NCI-H510A (cell line): ENCODE measurements at regions not wholly inside any gene's neighbourhood (a gene's known extent, or its start where the extent isn't known, plus 50 kb on each side); places are given as distances from the start of the nearest gene placed in this dataset.

Experiments used
- DNase-seq: peaks from one replicate; lab custom pipeline; 2025; lab: John Stamatoyannopoulos, UW

DNA sequence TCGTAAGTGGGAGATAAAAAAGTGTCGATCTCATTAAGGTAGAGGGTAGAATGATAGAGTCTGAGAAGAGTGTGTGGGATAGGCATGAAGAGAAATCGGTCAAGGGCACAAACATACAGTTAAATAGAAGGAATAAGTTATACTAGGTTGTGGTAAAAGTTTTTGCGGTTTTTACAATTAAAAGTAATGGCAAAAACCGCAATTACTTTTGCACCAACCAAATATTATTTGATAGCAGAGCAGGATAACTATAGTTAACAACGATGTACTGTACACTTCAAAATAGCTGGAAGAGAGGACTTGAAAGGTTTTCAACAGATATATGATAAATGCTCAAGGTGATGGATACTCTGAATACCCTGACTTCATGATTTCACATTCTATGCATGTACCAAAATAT is 135.8 kb upstream of the CDH12 start:
- no peak for DNase-seq

DNA sequence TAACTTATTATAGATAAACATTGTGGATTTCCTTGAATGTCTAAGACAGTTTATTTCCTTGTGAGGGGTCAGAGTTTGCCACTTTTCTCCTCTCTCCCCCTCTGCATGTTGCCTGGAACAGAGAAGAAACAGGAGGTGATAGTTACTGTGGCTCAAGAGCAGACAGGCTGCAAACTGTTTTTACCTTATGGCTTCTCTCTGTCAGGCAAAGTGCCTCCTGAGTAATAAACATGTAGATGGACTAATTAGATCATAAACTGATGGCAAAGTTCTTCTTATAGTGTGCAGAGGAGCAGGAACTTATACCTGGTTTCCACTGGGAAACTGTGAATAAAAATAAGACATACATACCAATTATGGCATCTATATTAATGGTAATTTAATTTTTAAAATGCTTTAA is 133.1 kb upstream of the CDH12 start:
- no peak for DNase-seq

DNA sequence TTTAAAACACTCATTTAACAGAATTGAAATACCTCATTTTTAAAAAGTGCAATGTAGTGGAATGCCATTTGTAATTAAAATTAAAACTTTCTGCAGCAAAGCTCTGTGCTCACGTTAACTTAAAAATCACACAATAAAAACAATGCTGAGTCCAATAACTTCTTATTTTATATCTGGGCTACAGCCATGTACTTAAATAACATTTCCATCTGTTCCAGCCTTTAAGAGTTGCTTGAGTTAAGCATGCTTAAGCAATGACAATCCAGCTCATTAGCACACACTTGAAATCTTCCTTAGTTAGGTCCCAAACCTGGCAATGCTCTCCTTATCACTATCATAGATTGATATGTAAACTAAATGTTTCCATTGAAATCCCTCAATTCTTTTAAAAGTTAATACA is 132.3 kb upstream of the CDH12 start:
- no peak for DNase-seq

DNA sequence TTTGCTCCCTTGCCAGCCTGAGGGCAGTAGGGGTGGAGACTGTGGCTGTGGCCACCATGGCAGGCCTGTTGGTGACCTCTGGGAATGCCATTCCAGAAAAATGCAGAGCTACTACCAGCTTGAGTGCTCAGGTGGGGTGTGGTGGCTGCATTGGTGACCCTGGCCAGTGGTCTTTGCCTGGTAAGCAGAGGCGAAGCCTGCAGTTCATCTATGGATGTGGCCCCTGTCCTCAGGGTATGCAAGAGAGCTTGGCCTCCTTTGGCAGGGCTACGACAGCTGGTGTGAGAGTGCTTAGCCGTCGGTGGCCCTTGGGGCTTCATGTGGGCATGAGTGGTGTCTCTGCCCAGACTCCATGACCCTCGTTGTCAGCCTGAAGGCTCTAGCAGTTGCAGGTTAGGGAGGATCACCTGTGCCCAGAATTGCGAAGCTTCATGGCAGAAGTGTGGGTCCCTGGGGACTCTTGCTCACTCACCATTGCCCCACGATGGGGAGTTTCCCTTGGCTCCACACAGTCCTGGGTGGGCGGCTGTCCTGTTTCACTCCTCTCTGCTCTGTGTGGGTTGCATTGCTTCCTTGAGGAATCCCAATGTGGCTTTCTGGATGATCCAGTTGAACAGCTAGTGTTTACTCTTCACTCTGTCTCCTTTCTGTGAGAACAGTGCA is 117.9 kb upstream of the CDH12 start:
- DNase-seq, result no peak

DNA sequence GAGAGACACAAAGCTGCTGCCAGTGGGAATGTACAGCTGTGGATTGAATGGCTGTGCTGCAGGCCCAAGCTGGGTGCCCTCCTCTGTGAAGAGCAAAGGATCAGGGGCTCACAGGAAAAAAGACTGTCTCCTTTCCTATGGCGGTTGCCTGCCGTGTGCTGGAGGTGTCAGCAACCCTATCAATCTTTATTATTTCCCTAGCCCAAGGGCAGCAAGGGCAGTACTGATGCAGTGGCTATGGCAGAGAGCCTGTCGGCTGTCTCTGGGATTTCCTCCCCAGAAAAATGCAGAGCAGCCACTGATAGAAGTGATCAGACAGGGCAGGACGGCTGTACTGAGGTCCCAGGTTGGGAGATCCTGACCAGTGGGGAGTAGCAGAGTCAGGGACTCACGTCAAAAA is 117.3 kb upstream of the CDH12 start:
- no peak for DNase-seq

DNA sequence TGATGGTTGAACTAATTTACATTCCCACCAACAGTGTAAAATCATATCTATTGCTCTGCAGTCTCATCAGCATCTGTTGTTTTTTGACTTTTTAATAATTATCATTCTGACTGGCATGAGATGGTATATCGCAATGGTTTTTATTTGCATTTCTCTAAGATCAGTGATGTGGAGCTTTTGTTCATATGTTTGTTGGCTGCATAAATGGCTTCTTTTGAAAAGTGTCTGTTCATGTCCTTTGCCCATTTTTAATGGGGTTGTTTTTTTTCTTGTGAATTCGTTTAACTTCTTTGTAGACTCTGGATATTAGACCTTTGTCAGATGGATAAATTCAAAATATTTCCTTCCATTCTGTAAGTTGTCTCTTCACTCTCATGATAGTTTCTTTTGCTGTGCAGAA is 115.2 kb upstream of the CDH12 start:
- no peak for DNase-seq

DNA sequence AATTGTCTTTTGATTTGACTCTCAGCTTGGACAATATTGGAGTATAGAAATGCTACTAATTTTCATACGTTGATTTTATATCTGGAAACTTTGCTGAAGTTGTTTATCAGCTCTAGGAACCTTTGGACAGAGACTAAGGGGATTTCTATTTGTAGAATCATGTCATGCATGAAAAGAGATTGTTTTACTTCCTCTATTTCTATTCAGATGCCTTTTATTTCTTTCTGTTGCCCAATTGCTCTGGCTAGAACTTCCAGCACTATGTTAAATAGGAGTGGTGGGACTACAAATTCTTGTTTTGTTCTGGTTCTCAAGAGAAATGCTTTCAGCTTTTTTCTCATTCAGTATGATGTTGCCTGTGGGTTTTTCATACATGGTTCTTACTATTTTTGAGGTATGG is 112.8 kb upstream of the CDH12 start:
- no peak for DNase-seq

DNA sequence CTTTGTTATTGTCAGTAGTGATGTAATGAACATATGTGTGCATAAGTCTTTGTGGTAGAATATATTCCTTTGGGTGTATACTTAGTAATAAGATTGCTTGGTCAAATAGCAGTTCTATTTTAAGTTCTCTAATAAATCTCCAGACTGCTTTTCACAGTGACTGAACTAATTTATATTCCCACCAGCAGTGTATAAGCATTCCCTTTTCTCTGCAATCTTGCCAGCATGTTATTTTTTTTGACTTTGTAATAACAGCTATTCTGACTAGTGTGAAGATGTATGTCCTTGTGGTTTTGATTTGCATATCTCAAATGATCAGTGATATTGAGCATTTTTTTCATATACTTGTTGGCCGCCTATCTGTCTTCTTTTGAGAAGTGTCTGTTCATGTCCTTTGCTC is 111.5 kb upstream of the CDH12 start:
- DNase-seq, result no peak

DNA sequence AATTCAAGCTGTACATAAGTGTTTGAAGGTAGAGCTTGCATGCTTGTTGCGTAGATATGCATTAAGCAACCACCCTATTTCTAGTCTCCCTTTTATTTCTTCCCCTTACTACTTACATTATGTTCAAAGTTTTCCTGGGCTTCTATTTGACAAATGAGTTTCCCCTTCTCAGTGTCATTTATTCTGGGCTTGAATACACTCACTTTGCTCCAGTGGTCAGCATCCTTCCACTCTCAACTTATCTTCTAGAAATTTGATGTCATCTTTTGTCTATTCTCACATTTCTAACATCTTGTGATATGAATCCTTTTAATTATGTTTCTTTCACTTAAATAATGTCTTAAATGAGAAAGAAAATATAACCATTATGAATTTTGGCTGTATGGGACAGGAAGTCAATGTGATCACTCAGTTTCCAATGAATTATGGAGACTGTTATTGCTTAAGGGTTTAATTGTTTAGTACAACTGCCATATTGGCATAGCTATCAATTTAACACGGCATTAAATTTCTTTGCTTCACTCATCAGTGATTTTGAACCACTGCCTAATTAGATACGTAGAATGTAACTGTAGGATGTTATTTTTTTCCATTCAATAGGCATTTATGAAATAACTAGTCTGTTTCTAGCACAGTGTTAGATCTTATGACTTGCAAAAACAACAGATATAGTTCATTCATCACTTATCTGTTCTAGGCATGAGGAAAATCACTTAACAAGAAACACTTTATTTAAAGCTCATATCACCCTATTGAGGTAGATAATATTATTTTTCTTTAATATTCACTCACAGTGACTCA is 105.5 kb upstream of the CDH12 start:
- no peak for DNase-seq

DNA sequence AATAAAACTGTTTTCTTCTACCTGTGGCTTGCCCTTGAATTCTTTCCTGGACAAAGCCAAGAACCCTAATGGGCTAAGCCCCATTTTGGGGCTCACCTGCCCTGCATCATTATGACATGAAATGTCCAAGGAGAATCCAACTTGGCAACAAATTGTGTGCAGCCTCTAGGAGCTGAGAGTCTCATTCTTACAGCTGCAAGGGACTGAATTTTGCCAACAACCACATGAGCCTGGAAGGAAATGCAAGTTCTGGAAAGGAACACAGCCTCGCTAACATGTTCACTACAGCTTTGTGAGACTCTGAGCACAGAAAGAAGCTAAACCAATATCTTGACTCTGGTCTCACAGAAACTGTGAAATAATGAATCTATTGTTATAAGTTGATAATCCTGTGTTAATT is 94.8 kb upstream of the CDH12 start:
- DNase-seq, result no peak

DNA sequence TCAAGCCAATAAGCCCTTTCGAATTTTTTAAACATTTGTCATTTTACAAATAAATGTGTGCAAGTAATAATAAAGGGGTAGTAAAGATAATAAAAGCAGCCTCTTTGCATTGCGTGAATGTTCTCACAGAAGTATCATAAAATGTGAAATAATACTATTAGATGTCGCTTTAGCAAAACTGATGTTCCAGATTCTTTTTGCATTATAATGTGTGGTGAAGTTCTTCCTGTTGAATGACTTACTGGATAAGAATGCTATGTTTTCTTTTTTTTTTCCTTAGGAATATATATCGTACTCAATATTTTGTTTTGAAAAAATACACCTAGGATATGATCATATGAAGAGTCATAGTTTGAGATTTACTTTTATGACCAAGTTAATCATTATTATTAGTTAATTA is 85.2 kb upstream of the CDH12 start:
- no peak for DNase-seq

DNA sequence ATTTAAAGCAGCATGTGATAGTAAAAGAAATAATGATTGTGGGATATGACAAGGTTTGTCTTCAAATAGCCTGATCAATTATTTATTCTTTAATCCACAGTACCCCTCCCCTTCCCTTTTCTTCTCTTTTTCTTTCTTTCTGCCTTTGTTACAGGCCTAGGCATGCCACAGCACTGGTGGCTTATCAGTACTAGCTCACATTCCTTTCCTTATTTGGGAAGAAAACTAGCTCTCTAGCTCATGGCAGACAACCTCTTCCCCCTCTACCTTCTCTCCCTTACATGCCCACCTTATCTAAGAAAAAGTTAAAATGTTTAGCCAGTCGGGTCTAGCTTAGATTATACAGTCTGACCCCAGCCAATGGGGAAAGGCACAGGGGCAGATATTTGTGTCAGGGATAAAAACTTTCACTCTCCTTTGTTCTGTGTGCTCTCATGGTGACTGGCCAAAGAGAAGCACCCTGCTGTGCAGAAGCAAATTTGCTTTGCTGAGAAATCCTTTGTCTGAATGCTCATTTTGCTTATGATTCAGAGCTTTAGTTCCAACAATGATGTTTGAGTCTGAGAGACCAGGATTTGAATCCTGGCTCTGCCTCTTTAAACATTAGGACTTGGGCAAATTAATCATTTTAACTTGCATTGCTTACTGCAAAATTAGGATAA is 75.8 kb upstream of the CDH12 start:
- DNase-seq, result no peak

DNA sequence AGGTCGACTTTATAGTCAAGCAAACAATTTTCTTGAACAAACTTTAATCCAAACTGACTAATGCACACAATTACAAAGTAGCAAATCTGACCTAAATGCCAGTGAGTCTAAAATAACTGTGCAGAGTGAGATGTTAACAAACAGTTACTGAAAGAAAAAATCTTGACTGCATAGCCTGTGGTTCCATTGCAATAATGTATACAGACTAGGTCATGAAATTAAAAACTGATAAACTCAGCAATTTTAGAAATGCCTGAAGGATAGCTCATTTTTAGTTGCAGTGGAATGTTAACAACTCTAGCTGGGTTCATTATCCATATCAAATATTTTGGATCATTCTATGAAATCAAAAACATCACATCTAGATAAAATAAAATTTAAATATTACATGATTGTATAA is 73.4 kb upstream of the CDH12 start:
- no peak for DNase-seq

DNA sequence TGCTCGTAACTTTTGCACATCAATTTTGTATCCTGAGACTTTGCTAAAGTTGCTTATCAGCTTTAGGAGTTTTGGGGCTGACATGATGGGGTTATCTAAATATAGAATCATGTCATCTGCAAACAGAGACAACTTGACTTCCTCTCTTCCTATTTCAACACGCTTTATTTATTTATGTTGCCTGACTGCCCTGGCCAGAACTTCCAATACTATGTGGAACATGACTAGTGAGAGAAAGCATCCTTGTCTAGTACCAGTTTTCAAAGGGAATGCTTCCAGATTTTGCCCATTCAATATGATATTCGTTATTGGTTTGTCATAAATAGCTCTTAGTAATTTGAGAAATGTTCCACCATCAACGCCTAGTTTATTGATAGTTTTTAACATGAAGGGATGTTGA is 65.4 kb upstream of the CDH12 start:
- no peak for DNase-seq

DNA sequence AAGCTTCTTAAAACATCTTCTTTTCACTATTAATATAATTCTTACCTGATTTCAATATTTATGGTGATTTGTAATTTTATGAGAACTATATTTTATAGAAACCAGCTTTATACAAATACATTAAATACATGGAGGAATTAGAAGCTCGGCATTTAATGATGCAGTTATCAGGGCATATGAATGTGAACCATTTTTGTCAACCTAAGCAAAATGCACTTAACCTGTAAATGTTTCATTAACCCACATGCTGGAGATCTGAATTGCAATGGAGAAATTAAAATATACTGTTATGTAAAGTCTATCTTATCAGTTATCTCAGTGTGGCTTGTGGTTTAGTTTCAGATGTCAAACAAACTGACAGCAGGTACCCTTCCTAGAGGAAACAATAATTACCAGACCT is 63.2 kb upstream of the CDH12 start:
- no peak for DNase-seq

DNA sequence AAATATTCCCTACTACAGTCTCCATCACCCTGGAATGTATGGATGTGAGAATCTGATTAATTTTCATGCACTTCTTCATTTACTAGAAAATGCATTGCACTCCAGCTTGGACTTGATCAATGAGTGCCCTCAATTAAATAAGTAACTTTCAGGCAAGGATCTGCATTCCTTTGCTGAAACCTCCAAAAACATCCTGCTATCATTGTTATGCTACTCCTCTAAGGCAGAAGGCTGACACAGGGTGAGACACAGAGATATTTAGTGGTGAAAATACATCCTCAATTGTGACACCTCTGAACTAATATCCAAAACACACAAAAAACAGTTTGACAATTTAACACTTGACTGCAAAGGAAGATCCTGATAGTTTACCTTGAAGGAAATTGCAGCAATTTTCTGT is 57.9 kb upstream of the CDH12 start:
- no peak for DNase-seq

DNA sequence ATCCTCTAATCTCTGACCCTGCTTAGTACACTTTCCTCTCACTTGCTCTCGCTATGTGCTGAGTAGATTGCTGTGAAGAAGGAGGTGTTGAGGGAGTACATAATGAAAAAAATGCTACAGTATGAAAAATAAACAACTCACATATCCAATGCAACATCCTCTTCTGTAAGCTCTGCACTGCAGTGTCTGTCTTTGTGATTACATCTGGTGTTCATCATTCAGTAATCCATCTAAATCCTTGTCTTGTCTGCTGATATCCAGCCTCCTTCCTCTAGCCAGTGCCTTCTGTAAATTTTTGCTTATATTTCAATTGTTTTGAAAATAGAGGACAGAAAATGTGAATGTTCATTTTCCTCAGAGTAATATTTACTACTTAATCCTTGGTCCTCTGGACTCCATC is 57.4 kb upstream of the CDH12 start:
- DNase-seq, result no peak

DNA sequence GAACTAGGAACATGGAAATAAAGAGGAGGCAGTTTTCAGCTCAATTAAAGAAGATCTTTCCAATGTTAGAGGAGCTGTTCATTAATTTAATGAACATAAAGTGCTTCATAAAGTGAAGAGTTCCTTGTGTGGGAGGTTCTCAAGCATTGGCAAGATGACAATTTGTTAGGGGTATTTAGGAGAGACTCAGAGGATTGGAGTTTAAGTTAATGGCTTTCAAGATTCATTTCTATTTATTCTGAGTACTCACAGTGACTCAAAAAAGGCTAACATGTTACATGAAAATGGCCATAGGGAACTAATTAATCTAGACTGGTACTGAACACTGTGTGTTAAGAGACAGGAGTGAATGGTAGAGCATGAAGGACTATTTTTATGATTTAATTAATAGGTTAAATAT is 55.4 kb upstream of the CDH12 start:
- no peak for DNase-seq

DNA sequence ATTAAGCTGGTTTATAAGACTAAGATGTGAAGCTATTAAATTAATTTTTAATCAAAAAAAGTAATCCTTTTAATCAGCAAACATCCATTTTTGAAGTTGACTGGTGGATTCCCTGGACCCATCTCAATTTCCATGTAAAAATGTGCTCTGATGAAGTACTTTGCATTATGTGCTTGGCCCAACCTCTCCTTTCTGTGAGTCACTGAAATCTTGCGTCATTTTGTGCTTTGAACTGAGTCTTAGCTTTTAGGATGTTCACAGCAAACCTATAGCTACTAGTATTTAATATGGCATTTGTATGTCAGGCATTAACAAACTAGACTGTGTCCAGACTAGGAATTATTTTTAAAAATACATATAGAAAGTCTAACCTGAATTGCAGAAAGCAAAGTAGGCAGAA is 55.0 kb upstream of the CDH12 start:
- no peak for DNase-seq
